ENCODE measurements at regions not wholly inside any gene's neighbourhood (a gene's known extent, or its start where the extent isn't known, plus 50 kb on each side); places are given as distances from the start of the nearest gene placed in this dataset.
"Not testable (repeated sequence)": the region's sequence is repeated elsewhere in the genome, so short reads cannot be mapped to it uniquely, and the experiment has no call there.

DNA sequence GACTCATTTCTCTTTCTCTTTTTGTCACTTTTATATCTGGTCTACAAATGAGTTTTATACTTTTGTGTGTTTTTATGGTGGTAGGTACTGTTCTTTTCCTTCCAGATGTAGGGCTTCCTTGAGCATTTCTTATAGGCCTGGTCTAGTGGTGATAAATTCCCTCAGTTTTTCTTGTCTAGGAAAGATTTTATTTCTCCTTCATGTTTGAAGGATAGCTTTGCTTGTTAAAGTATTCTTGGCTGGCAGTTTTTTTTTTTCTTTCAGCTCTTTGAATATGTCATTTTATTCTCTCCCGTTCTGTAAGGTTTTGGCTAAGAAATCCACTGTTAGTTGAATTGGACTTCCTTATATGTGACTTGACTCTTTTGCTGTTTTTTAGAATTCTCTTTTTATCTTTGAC, 292.7 kb downstream of the RPS24 start:
- DNase-seq = no peak

DNA sequence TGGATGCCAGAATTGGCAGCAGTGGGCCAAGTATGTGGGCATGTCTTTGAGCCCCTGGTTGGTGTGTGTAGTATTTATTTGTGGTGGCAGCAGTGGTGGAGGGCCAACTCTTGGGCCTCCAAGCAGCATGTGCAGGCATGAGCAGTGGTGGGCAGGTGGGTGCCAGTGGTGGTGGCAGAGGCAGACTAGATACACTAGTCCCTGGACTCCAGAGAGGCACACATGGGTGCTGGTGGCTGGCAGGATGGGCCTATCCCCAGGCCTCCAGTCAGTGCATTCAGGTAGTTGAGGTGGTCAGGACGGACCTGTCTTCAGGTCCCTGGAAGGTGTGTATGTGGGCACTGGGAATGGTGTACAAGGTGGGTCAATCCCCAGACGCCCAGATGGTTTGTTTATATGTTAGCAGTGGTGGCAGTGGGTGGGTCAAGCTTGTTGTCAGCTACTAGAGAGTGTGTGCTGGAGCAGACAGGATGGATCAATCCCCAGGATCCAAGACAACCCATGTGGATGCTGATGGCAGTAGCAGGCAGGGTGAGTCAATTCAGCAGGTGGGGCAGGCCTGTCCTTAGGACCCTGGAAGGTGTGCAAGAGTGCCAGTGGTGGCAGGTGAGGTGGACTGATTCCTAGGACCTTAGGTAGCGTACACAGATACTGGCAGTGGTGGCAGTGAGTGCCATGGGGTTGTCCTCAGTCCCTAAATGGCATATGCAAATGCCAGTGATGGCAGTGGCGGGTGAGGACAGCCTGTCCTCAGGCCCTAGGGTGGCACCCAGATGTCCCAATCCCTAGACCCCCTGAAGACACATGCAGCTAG, 294.3 kb downstream of the RPS24 start:
- DNase-seq = no peak

- no peak for DNase-seq
Measured at GRCh38 chr10:78328592-78329404, 295.1 kb downstream of the RPS24 start.

GRCh38 chr10:78330884-78331283, 297.2 kb downstream of the RPS24 start:
- no peak for DNase-seq

DNA sequence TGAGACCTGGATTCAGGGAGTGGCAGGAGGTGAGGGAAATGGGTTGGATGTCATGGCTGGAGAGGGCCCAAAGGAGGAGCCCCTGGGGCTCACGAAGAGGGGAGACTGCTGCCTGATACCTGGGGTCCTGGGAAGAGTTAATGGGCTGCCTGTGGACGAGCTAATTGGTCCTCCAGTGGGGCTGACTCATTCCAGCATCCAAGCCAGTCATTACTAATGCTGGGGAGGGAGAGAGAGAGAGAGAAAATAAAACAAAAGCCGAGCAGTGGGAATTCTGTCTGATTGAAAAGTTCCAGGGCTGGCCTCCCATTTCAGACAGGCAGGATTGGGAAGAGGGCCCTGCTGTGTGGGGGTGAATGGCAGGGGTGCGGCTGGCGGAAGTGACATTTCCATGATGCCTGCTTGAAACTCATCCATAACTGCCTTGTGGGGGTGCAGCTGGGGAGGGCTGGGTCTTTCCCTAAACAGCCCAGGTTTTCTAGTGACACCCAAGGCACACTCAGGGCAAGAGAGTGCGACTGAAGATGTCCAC, 297.8 kb downstream of the RPS24 start:
- no peak for DNase-seq

DNA sequence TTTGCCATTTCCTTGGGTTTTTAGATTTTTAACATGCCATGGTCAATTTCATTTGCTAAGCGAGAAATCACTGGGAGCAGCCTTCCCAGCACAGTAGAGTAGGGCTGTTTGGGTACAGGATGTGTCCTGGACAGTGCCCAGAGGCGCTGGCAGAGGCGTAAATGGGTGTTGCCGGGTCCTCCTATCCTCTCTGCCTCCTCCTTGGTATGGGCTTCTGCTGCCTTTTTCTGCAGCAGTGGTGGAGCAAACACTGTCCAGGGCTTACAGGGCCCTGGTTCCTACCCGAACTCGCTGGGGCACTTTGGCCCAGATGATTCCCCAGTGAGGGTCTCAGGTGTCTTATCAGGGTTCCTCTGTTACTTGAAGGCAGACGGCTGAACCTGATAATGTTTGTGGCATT, 298.3 kb downstream of the RPS24 start:
- no peak for DNase-seq

GRCh38 chr10:78332657-78333056, 299.0 kb downstream of the RPS24 start:
- no peak for DNase-seq

- DNase-seq = no peak
Measured at GRCh38 chr10:78333362-78334143, 299.9 kb downstream of the RPS24 start.

DNA sequence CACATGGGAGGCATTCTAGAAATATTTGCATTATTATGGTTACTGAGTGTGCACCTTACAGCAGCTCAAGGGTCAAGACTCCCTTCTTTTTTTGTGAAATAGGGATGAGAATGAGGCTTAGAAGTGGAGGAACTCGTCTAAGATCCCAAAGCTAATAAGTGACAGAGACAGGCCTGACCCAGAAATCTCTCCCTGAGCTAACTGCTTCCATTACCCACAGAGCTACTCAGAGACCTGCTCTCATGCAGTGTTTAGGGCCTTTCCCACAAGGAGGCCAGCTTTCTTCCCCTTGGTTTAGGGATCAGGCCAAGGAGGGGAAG, 301.7 kb downstream of the RPS24 start:
- no peak for DNase-seq

DNA sequence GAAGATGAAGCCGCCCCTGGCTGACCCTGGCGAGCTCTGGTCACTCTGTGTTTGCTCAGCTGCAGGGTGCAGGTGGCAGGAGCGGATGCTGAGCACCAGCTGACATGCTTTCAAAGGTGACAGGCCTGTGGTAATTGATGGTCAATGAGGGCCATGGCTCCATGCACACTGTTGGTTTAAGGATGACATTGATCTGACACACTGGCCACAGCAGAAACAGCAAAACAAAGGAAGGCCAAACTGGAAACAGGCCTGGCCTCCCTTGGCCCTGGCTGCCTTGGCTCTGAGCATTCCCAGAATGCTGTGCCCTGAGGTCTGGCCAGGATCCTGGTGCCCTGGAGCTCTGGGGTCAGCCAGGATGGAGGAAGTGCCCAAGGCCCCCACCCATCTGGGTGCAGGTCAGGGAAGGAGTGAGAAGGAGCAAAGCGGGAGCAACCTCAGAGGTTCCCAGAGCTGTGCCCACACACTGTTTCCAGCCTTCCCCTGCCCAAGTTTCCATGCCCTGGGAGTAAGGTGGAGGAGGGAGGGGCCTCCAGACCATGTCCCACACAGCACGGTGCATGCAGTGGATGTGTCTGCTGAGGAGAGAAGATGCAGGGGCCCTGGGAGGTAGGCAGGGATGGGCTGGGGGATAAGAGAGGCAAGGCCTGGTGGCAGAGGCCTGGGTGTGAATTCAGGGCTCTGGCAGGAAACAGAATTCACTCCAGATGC, 302.2 kb downstream of the RPS24 start:
- no peak for DNase-seq

- no peak for DNase-seq
Measured at GRCh38 chr10:78336402-78336791, 302.7 kb downstream of the RPS24 start.

DNA sequence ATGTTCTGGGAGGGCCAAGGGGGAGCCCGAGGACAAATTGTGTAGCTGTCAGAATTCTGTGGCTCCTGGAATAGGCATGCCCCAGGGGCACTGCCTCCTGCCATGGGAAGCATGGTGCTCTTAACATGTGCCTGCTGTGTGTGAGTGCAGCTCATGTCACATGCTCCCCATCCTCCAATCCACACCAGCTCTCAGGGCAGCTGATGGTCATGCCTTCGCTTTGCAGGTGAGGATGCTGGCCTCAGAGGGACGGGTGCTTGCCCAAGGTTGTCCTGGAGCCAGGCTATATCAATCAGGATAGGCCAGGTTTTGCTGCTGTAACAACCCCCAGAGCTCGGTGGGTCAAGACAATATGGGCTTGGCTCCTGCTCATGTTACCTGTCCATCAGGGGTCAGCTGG, 303.4 kb downstream of the RPS24 start:
- DNase-seq = no peak

GRCh38 chr10:78337646-78338391, 304.2 kb downstream of the RPS24 start:
- DNase-seq = no peak

DNA sequence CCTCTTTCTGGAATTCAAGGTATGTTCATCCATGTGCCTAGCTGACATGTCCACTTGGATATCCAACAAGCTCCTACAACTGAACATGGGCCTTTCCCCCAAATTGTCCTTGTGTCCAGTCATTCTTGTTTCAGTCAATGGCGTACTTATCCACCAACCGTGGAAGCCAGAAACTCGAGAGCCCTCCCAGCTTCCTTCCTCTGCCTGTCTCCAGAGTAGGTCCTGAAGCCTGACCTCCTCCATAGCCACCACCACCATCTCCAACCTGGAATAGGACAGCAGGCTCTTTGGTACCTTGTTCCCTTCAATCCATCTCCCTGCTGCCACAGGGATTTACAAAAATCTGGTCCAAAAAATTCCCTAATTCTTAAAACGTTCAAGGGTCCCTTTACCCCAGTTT, 305.1 kb downstream of the RPS24 start:
- no peak for DNase-seq

DNA sequence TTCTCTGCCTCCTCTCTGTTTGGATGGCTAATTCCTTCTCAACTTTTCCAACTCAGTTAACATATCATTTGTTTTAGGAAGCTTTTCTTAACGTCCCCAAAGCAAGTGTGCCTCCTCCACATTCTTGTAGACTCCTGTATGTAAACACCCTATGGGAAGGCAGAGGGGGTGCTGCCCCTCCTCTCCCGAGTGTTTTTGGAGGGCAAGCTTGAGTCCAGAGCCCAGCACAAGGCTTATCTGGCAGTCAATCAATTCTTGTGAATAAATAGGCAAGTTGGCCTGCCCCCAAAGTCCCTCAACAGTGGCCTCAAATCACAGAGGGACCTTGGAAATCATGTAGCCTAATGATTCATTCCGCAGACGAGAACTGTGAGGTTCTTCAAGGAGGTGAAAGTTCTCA, 305.6 kb downstream of the RPS24 start:
- DNase-seq = no peak

DNA sequence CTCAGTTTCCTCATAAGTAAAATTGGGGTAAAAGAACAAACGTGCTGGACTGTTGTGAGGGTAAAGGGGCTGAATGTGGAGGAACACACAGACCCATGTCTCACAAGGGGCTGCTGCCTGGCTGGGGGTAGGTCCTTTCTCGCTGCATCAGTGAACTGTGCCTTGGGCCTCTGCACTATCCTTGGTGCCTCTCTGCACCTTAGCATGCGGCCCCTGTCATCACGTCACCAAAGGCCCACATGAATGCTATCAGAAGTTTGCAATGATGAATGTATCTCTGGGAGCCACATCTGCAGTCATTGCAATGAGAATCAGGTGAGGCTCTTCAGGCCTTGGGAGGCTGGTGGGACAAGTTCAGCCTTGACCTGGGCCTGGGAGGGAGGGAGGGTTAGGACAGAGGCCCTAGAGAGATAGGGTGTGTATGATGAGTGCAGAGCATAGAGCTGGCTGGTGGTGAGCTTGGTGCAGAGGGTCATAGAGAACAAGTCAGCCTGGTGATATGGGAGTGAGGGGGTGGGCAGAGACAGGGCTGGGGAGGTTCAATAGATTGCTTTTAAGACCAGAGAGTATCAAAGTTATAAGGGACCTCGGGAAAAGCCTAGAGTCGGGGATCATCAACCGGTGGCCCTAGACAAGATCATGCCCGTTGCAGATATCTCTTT, 308.4 kb downstream of the RPS24 start:
- no peak for DNase-seq

DNA sequence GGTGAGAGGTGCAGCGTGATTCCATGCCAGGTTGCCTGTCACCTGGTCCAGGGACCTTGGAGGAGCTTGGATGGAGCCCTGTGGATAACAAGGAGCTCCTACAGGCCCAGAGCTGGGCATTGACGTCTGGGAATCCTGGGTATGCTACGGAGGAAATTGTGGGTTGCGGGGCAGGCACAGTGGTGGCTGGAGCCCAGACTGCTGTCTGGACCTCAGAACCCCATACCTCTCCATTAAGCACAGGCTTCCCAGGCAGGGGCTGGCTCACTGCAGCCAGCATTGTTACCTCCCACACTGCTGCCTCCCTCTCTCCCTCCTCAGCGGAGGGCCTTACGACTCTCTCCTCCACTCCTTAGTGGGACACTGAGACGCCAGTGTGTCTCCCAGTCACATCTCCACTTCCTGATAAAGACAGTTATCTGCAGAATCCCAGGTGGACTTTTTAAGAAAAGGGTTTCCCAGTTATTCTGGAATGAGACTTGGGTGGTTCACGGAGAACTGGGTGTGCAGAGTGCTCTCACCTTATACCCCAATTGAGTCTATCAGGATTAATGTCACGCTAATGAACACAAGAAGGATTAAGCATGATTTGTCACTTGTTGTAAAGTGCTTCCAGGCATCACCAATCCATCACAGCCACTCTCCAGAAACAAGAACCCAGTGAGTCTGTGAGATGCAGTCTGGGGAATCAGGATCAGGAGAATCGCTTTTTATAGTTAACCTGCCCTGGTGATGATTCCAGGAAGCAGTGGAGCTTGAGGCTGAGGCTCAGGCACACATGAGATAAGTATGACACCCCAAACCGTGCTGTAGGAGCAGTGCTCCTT, 309.4 kb downstream of the RPS24 start:
- DNase-seq = no peak

GRCh38 chr10:78344257-78344656, 310.6 kb downstream of the RPS24 start:
- DNase-seq = not testable (repeated sequence)

- not testable (repeated sequence) for DNase-seq
Measured at GRCh38 chr10:78345515-78345914, 311.9 kb downstream of the RPS24 start.

- DNase-seq = no peak
Measured at GRCh38 chr10:78346721-78347120, 313.1 kb downstream of the RPS24 start.

All from hematopoietic multipotent progenitor cell treated with erythropoietin and hydrocortisone succinate and interleukin-3 and kit ligand, for 6 days (in vitro differentiated cells).